GM23338 (cell line): ENCODE measurements at regions not wholly inside any gene's neighbourhood (a gene's known extent, or its start where the extent isn't known, plus 50 kb on each side); places are given as distances from the start of the nearest gene placed in this dataset.

Experiments used
- ATAC-seq: fragments of 200-7000 bp; cut with Tn5 transposase; 3 replicates; pipeline ENCODE4 v1.9.1; 2020
- DNase-seq: peaks from one replicate; pipeline ENCODE4 v3.0.0-alpha.2; 2015; ENCODE audit warnings: low spot score
- H2AFZ ChIP-seq: fragments of 200-600 bp; sonication (generic); 2 replicates; pipeline ENCODE4 v1.8.0; 2016; ENCODE audit warnings: antibody characterized with exemption, mild to moderate bottlenecking, moderate library complexity
- H3F3A ChIP-seq: fragments of 200-600 bp; sonication (generic); replicated peaks from 2 replicates; pipeline ENCODE4 v1.8.0; 2017; ENCODE audit warnings: antibody characterized with exemption, mixed run types, low read depth
- H3K27ac ChIP-seq: fragments of 200-600 bp; sonication (generic); 2 replicates; pipeline ENCODE4 v1.6.1; 2016; ENCODE audit warnings: low read depth
- H3K27me3 ChIP-seq: fragments of 200-600 bp; sonication (generic); 2 replicates; pipeline ENCODE4 v1.8.0; 2016; ENCODE audit warnings: mild to moderate bottlenecking, mixed run types, moderate library complexity; ENCODE audit not compliant: insufficient read depth
- H3K36me3 ChIP-seq: fragments of 200-600 bp; sonication (generic); 2 replicates; pipeline ENCODE4 v1.8.0; 2016; ENCODE audit warnings: mild to moderate bottlenecking; ENCODE audit not compliant: insufficient read depth
- H3K4me1 ChIP-seq: fragments of 200-600 bp; sonication (generic); 2 replicates; pipeline ENCODE4 v1.8.0; 2016; ENCODE audit warnings: mild to moderate bottlenecking, moderate library complexity; ENCODE audit not compliant: insufficient read depth
- H3K4me2 ChIP-seq: fragments of 200-600 bp; sonication (generic); 2 replicates; pipeline ENCODE4 v1.7.1; 2017; ENCODE audit warnings: mixed run types
- H3K4me3 ChIP-seq: fragments of 200-600 bp; sonication (generic); 2 replicates; pipeline ENCODE4 v1.6.1; 2016; ENCODE audit warnings: mixed run types
- H3K79me2 ChIP-seq: fragments of 200-600 bp; sonication (generic); replicated peaks from 2 replicates; pipeline ENCODE4 v1.8.0; 2017; ENCODE audit warnings: mild to moderate bottlenecking; ENCODE audit not compliant: insufficient read depth
- H3K9me2 ChIP-seq: fragments of 200-600 bp; sonication (generic); 2 replicates; pipeline ENCODE4 v1.8.0; 2017; ENCODE audit not compliant: insufficient read depth
- H4K20me1 ChIP-seq: fragments of 200-600 bp; sonication (generic); replicated peaks from 2 replicates; pipeline ENCODE4 v1.8.0; 2017; ENCODE audit warnings: mild to moderate bottlenecking; ENCODE audit not compliant: insufficient read depth
- H3K27ac Mint-ChIP-seq: 2 replicates; pipeline ENCODE4 v1.8.0; 2020; ENCODE audit warnings: inconsistent platforms, mild to moderate bottlenecking, moderate library complexity, mixed read lengths
- H3K27me3 Mint-ChIP-seq: 3 replicates; pipeline ENCODE4 v1.8.0; 2022; ENCODE audit warnings: low read depth, mild to moderate bottlenecking, moderate library complexity, mixed read lengths, inconsistent platforms; ENCODE audit not compliant: insufficient read depth, poor library complexity
- H3K36me3 Mint-ChIP-seq: 3 replicates; pipeline ENCODE4 v1.8.0; 2021; ENCODE audit warnings: low read depth, mild to moderate bottlenecking, inconsistent platforms, moderate library complexity, mixed read lengths
- H3K4me1 Mint-ChIP-seq: 3 replicates; pipeline ENCODE4 v1.8.0; 2020; ENCODE audit warnings: mild to moderate bottlenecking, inconsistent platforms, mixed read lengths
- H3K4me3 Mint-ChIP-seq: 3 replicates; pipeline ENCODE4 v1.8.0; 2021; ENCODE audit warnings: moderate library complexity, mild to moderate bottlenecking, inconsistent platforms, mixed read lengths
- H3K9me3 Mint-ChIP-seq: 3 replicates; pipeline ENCODE4 v1.8.0; 2020; ENCODE audit warnings: moderate library complexity, mild to moderate bottlenecking, inconsistent platforms, mixed read lengths
- EZH2phosphoT487 ChIP-seq: fragments of 200-600 bp; sonication (generic); IDR thresholded peaks from one replicate; pipeline ENCODE4 v1.8.1; 2018; ENCODE audit warnings: antibody characterized with exemption; ENCODE audit not compliant: unreplicated experiment
- POLR2AphosphoS5 ChIP-seq: IDR thresholded peaks from 2 replicates; pipeline ENCODE4 v1.6.1; 2016; ENCODE audit warnings: antibody characterized with exemption, low read depth
- STAT1 ChIP-seq: IDR thresholded peaks from one replicate; pipeline ENCODE4 v1.6.1; 2016; ENCODE audit warnings: antibody characterized with exemption; ENCODE audit not compliant: unreplicated experiment
- ZNF331 ChIP-seq: fragments of 250-450 bp; sonication (Bioruptor Pico); IDR thresholded peaks from 2 replicates; pipeline ENCODE4 v1.5.0; 2020; ENCODE audit warnings: low read depth, mild to moderate bottlenecking, moderate library complexity
- TF ChIP-seq, protein P1 (sequence below): IDR thresholded peaks from 2 replicates; pipeline ENCODE4 v1.6.1; 2016; ENCODE audit warnings: antibody characterized with exemption
- TF ChIP-seq, protein P2 (sequence below): fragments of 250-450 bp; sonication (Bioruptor Pico); IDR thresholded peaks from 2 replicates; pipeline ENCODE4 v1.5.0; 2020; ENCODE audit warnings: mild to moderate bottlenecking, moderate library complexity
- TF ChIP-seq, protein P3 (sequence below), 2 experiments: fragments of 200-600 bp in 1 of 2; sonication (generic) in 1 of 2; conservative IDR thresholded peaks; 2 replicates each; pipeline versions ENCODE4 v1.5.1 to v1.6.1; 2016 to 2017; ENCODE audit warnings: antibody characterized with exemption in 2 of 2, low read depth in 2 of 2, mild to moderate bottlenecking in 2 of 2, moderate library complexity in 1 of 2

DNA sequence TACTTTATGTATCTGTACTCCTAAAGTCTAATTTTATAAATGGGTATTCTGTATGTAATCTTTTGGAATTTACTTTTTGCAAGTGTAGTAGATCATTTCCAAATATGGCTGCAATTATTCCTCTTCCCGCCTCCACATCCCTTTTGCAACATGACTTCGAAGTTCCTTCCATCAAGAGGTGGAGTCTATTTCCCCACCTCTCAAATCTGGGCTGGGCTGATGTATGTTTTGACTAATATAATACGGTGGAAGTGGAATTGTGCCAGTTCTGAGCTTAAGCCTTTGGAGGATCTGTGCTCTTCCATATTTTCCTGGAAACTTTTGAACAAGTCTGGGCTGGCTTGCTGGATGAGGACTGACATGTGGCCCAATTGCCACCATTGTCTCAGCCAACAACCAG lies 155.9 kb downstream of the FGF18 start (continued):
- TF ChIP-seq, protein P1, sequence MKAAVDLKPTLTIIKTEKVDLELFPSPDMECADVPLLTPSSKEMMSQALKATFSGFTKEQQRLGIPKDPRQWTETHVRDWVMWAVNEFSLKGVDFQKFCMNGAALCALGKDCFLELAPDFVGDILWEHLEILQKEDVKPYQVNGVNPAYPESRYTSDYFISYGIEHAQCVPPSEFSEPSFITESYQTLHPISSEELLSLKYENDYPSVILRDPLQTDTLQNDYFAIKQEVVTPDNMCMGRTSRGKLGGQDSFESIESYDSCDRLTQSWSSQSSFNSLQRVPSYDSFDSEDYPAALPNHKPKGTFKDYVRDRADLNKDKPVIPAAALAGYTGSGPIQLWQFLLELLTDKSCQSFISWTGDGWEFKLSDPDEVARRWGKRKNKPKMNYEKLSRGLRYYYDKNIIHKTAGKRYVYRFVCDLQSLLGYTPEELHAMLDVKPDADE, result no peak
- TF ChIP-seq POLR2AphosphoS5 (no peak), EZH2phosphoT487 (no peak)

DNA sequence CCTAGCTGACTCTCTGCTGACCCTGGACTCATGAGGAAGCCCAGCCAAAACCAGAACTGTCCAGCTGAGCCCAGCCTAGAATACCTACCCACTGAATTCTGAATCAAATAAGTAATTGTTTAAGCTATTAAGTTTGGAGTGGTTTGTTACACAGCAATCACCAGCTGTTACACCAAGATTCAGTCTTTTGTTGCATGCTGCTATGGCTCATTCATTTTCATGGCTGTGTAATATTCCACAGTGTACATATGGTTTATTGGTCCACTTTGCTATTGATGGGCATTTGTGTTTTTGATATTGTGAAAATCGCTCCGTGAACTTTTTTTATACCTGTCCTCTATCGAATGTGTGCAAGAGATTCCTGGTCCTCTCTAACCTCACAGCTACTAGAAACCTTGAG lies 156.4 kb downstream of the FGF18 start:
- no peak overlapping the region for H3K4me3 ChIP-seq
- ATAC-seq, result no peak
- no peaks in the 10 kb centered on the region for H4K20me1 ChIP-seq
- no peak overlapping the region for H3K4me3 Mint-ChIP-seq
- H3F3A ChIP-seq, result no peaks in the 10 kb centered on the region
- H3K27me3 ChIP-seq, result no peaks in the 10 kb centered on the region
- H3K9me2 ChIP-seq, result no peaks in the 10 kb centered on the region
- H3K36me3 Mint-ChIP-seq, result no peaks in the 10 kb centered on the region
- no peaks in the 10 kb centered on the region for H3K79me2 ChIP-seq
- no peak overlapping the region for H2AFZ ChIP-seq
- peaks cover 15% of the 10 kb centered on the region for H3K9me3 Mint-ChIP-seq
- TF ChIP-seq STAT1 (no peak), EZH2phosphoT487 (no peak), ZNF331 (CRISPR knock-in tag) (0 out of 2 replicates have a peak, but pooled peaks have one; percentile 11)
- TF ChIP-seq, protein P2, sequence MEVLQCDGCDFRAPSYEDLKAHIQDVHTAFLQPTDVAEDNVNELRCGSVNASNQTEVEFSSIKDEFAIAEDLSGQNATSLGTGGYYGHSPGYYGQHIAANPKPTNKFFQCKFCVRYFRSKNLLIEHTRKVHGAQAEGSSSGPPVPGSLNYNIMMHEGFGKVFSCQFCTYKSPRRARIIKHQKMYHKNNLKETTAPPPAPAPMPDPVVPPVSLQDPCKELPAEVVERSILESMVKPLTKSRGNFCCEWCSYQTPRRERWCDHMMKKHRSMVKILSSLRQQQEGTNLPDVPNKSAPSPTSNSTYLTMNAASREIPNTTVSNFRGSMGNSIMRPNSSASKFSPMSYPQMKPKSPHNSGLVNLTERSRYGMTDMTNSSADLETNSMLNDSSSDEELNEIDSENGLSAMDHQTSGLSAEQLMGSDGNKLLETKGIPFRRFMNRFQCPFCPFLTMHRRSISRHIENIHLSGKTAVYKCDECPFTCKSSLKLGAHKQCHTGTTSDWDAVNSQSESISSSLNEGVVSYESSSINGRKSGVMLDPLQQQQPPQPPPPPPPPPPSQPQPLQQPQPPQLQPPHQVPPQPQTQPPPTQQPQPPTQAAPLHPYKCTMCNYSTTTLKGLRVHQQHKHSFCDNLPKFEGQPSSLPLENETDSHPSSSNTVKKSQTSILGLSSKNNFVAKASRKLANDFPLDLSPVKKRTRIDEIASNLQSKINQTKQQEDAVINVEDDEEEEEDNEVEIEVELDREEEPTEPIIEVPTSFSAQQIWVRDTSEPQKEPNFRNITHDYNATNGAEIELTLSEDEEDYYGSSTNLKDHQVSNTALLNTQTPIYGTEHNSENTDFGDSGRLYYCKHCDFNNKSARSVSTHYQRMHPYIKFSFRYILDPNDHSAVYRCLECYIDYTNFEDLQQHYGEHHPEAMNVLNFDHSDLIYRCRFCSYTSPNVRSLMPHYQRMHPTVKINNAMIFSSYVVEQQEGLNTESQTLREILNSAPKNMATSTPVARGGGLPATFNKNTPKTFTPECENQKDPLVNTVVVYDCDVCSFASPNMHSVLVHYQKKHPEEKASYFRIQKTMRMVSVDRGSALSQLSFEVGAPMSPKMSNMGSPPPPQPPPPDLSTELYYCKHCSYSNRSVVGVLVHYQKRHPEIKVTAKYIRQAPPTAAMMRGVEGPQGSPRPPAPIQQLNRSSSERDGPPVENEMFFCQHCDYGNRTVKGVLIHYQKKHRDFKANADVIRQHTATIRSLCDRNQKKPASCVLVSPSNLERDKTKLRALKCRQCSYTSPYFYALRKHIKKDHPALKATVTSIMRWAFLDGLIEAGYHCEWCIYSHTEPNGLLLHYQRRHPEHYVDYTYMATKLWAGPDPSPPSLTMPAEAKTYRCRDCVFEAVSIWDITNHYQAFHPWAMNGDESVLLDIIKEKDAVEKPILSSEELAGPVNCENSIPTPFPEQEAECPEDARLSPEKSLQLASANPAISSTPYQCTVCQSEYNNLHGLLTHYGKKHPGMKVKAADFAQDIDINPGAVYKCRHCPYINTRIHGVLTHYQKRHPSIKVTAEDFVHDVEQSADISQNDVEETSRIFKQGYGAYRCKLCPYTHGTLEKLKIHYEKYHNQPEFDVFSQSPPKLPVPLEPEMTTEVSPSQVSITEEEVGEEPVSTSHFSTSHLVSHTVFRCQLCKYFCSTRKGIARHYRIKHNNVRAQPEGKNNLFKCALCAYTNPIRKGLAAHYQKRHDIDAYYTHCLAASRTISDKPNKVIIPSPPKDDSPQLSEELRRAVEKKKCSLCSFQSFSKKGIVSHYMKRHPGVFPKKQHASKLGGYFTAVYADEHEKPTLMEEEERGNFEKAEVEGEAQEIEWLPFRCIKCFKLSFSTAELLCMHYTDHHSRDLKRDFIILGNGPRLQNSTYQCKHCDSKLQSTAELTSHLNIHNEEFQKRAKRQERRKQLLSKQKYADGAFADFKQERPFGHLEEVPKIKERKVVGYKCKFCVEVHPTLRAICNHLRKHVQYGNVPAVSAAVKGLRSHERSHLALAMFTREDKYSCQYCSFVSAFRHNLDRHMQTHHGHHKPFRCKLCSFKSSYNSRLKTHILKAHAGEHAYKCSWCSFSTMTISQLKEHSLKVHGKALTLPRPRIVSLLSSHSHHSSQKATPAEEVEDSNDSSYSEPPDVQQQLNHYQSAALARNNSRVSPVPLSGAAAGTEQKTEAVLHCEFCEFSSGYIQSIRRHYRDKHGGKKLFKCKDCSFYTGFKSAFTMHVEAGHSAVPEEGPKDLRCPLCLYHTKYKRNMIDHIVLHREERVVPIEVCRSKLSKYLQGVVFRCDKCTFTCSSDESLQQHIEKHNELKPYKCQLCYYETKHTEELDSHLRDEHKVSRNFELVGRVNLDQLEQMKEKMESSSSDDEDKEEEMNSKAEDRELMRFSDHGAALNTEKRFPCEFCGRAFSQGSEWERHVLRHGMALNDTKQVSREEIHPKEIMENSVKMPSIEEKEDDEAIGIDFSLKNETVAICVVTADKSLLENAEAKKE, result no peak
- TF ChIP-seq, protein P3, sequence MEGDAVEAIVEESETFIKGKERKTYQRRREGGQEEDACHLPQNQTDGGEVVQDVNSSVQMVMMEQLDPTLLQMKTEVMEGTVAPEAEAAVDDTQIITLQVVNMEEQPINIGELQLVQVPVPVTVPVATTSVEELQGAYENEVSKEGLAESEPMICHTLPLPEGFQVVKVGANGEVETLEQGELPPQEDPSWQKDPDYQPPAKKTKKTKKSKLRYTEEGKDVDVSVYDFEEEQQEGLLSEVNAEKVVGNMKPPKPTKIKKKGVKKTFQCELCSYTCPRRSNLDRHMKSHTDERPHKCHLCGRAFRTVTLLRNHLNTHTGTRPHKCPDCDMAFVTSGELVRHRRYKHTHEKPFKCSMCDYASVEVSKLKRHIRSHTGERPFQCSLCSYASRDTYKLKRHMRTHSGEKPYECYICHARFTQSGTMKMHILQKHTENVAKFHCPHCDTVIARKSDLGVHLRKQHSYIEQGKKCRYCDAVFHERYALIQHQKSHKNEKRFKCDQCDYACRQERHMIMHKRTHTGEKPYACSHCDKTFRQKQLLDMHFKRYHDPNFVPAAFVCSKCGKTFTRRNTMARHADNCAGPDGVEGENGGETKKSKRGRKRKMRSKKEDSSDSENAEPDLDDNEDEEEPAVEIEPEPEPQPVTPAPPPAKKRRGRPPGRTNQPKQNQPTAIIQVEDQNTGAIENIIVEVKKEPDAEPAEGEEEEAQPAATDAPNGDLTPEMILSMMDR (conservative IDR thresholded peaks at IDR 0.05; ENCODE audit: low read depth in 2 of 2), result 0 out of 4 replicates have a peak, but pooled peaks of 1 of the 2 experiments have one; percentile 8
- H3K27ac Mint-ChIP-seq, result no peak overlapping the region
- peaks cover 7% of the 10 kb centered on the region for H3K27me3 Mint-ChIP-seq
- H3K4me1 ChIP-seq, result no peaks in the 10 kb centered on the region
- no peaks in the 10 kb centered on the region for H3K36me3 ChIP-seq
- H3K4me1 Mint-ChIP-seq, result peaks cover 9% of the 10 kb centered on the region
- H3K27ac ChIP-seq, result no peak overlapping the region
- DNase-seq, result no peak
- no peak overlapping the region for H3K4me2 ChIP-seq
